Bone marrow (tissue), 2 donors: ENCODE measurements at regions not wholly inside any gene's neighbourhood (a gene's known extent, or its start where the extent isn't known, plus 50 kb on each side); places are given as distances from the start of the nearest gene placed in this dataset.

Source experiments
- DNase-seq, 2 donors: peaks; one replicate each; lab custom pipeline; 2025; lab: John Stamatoyannopoulos, UW

- DNase-seq: no peak
These were observed 183.9 kb upstream of the JARID2 start for GRCh38 chr6:15061908-15062515.

- DNase-seq: no peak
These were observed 183.2 kb upstream of the JARID2 start for GRCh38 chr6:15062516-15063252.

GRCh38 chr6:15063253-15063853, 182.5 kb upstream of the JARID2 start:
- peak; percentile 27 to 53 for DNase-seq

GRCh38 chr6:15065261-15065989, 180.4 kb upstream of the JARID2 start:
- DNase-seq: no peak

GRCh38 chr6:15066089-15066758, 179.6 kb upstream of the JARID2 start:
- DNase-seq: no peak

GRCh38 chr6:15073344-15073789, 172.5 kb upstream of the JARID2 start:
- DNase-seq: no peak

- no peak for DNase-seq
These were observed 171.9 kb upstream of the JARID2 start for GRCh38 chr6:15073883-15074465.

- DNase-seq: no peak
These were observed 171.1 kb upstream of the JARID2 start for GRCh38 chr6:15074806-15075205.

- DNase-seq: no peak
These were observed 169.3 kb upstream of the JARID2 start for GRCh38 chr6:15076565-15076964.

- DNase-seq: no peak
These were observed 168.9 kb upstream of the JARID2 start for GRCh38 chr6:15077006-15077405.

- DNase-seq: no peak
These were observed 167.9 kb upstream of the JARID2 start for GRCh38 chr6:15077961-15078360.

- no peak for DNase-seq
These were observed 166.5 kb upstream of the JARID2 start for GRCh38 chr6:15079288-15079817.

GRCh38 chr6:15080895-15081294, 165.0 kb upstream of the JARID2 start:
- no peak for DNase-seq

- DNase-seq: no peak
These were observed 164.4 kb upstream of the JARID2 start for GRCh38 chr6:15081447-15081846.

GRCh38 chr6:15082708-15083107, 163.2 kb upstream of the JARID2 start:
- DNase-seq: no peak

- no peak for DNase-seq
These were observed 159.3 kb upstream of the JARID2 start for GRCh38 chr6:15086348-15087158.

- no peak for DNase-seq
These were observed 158.7 kb upstream of the JARID2 start for GRCh38 chr6:15087186-15087589.

GRCh38 chr6:15088904-15089568, 156.8 kb upstream of the JARID2 start:
- no peak for DNase-seq

- DNase-seq: no peak
These were observed 156.2 kb upstream of the JARID2 start for GRCh38 chr6:15089569-15090144.

- DNase-seq: no peak
These were observed 155.7 kb upstream of the JARID2 start for GRCh38 chr6:15090145-15090579.
